HEK293 (cell line): ENCODE measurements at regions not wholly inside any gene's neighbourhood (a gene's known extent, or its start where the extent isn't known, plus 50 kb on each side); places are given as distances from the start of the nearest gene placed in this dataset.

Experiments
- CTCF ChIP-seq: fragments of 450-650 bp; formaldehyde crosslinking; IDR thresholded peaks from 2 replicates; pipeline ENCODE4 v1.5.1; 2016; ENCODE audit warnings: missing biosample characterization, missing genetic modification characterization
- OVOL3 ChIP-seq: fragments of 450-650 bp; formaldehyde crosslinking; IDR thresholded peaks from 2 replicates; pipeline ENCODE4 v1.5.1; 2016; ENCODE audit warnings: missing biosample characterization, missing genetic modification characterization
- REST ChIP-seq: fragments of 450-650 bp; formaldehyde crosslinking; IDR thresholded peaks from 2 replicates; pipeline ENCODE4 v1.5.1; 2016; ENCODE audit warnings: missing biosample characterization, missing genetic modification characterization
- TCF7L2 ChIP-seq: IDR thresholded peaks from 2 replicates; pipeline ENCODE4 v1.6.1; 2011; ENCODE audit warnings: low read depth, mild to moderate bottlenecking, inconsistent platforms, low read length, moderate library complexity, borderline replicate concordance
- ZBTB7A ChIP-seq: fragments of 450-650 bp; formaldehyde crosslinking; IDR thresholded peaks from 2 replicates; pipeline ENCODE4 v1.5.1; 2016; ENCODE audit warnings: low read depth, missing biosample characterization, missing genetic modification characterization
- ZNF549 ChIP-seq: fragments of 450-650 bp; IDR thresholded peaks from 2 replicates; pipeline ENCODE4 v1.5.1; 2018; ENCODE audit warnings: missing biosample characterization, missing genetic modification characterization, mild to moderate bottlenecking, inconsistent platforms, moderate library complexity
- ZNF76 ChIP-seq: fragments of 450-650 bp; formaldehyde crosslinking; IDR thresholded peaks from 2 replicates; pipeline ENCODE4; 2016; ENCODE audit warnings: low read depth, missing biosample characterization, missing genetic modification characterization, borderline replicate concordance
- TF ChIP-seq, protein P1 (sequence below): sonication (generic); formaldehyde crosslinking; IDR thresholded peaks from 2 replicates; pipeline ENCODE4 v1.8.1; 2022; ENCODE audit warnings: mild to moderate bottlenecking, moderate library complexity, missing genetic modification reagents

GRCh38 chr15:95252404-95252803, 1021.0 kb downstream of the MCTP2 start:
- TF ChIP-seq CTCF (tag by site-specific recombination) (no peak), ZBTB7A (tag by site-specific recombination) (no peak), ZNF549 (tag by site-specific recombination) (no peak), REST (no peak), TCF7L2 (no peak), ZNF76 (no peak), OVOL3 (tag by site-specific recombination) (no peak)
- TF ChIP-seq, protein P1, sequence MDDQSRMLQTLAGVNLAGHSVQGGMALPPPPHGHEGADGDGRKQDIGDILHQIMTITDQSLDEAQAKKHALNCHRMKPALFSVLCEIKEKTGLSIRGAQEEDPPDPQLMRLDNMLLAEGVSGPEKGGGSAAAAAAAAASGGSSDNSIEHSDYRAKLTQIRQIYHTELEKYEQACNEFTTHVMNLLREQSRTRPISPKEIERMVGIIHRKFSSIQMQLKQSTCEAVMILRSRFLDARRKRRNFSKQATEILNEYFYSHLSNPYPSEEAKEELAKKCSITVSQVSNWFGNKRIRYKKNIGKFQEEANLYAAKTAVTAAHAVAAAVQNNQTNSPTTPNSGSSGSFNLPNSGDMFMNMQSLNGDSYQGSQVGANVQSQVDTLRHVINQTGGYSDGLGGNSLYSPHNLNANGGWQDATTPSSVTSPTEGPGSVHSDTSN, result no peak
